Psoas muscle (tissue), 7 donors: ENCODE measurements at regions not wholly inside any gene's neighbourhood (a gene's known extent, or its start where the extent isn't known, plus 50 kb on each side); places are given as distances from the start of the nearest gene placed in this dataset.

Experiments
- ATAC-seq, 4 donors: fragments of 200-7000 bp; cut with Tn5 transposase; one replicate each; pipeline ENCODE4 v1.9.1; 2020; ENCODE audit warnings: moderate library complexity in 3 of 4, mild to moderate bottlenecking in 2 of 4
- DNase-seq, 2 donors: peaks; one replicate each; pipeline ENCODE4 v3.0.0-alpha.2; 2020
- H3K27ac ChIP-seq: fragments of 200-600 bp; one replicate; pipeline ENCODE4 v1.8.0; 2022
- H3K27me3 ChIP-seq, 3 donors: fragments of 200-600 bp in 1 of 3; one replicate each; pipeline versions ENCODE4 v1.6.1 to v1.8.0; 2013 to 2022; ENCODE audit warnings: low read length in 2 of 3, mild to moderate bottlenecking in 2 of 3, moderate library complexity in 1 of 3; ENCODE audit not compliant: insufficient read depth in 3 of 3
- H3K36me3 ChIP-seq, 2 donors: fragments of 200-600 bp in 1 of 2; one replicate each; pipeline versions ENCODE4 v1.6.1 to v1.8.0; 2013 to 2022; ENCODE audit warnings: low read depth in 1 of 2, mild to moderate bottlenecking in 1 of 2, moderate library complexity in 1 of 2; ENCODE audit not compliant: insufficient read depth in 1 of 2
- H3K4me1 ChIP-seq: fragments of 200-600 bp; one replicate; pipeline ENCODE4 v1.8.0; 2022
- H3K4me3 ChIP-seq: fragments of 200-600 bp; one replicate; pipeline ENCODE4 v1.8.0; 2022; ENCODE audit warnings: mild to moderate bottlenecking
- H3K9me3 ChIP-seq: fragments of 200-600 bp; one replicate; pipeline ENCODE4 v1.8.0; 2022
- WGBS, 3 donors: extraction: QIAGEN DNeasy Blood & Tissue Kit; methylation state at CpG; one replicate each; pipeline versions ENCODE4 v1.1.6 to v1.1.7; 2013; 5-methylcytosine and 5-hydroxymethylcytosine counted together
- intact Hi-C, 2 donors: fragments of 100-400 bp; cut with DNase I; formaldehyde crosslinking; loops; one replicate each; pipeline versions ENCODE4 v1.11.0 to v1.14.2; 2022
- TF ChIP-seq, protein P1 (sequence below): fragments of 200-600 bp; IDR thresholded peaks from one replicate; pipeline ENCODE4 v1.8.0; 2022; ENCODE audit warnings: antibody characterized with exemption
- donor health status: healthy with polysubstance abuse.
- donor health status: DM: no; HTN: no; CAD: no; lungs with moderate emphysema.
- donor health status: Bipolar disorder and iron deficiency.
- donor health status: healthy.
- donor health status: DM: yes; HTN: yes; CAD: no.
- donor health status: DM: no; HTN: no; CAD: no.
- donor health status: DM: yes; HTN: yes; CAD: no.

DNA sequence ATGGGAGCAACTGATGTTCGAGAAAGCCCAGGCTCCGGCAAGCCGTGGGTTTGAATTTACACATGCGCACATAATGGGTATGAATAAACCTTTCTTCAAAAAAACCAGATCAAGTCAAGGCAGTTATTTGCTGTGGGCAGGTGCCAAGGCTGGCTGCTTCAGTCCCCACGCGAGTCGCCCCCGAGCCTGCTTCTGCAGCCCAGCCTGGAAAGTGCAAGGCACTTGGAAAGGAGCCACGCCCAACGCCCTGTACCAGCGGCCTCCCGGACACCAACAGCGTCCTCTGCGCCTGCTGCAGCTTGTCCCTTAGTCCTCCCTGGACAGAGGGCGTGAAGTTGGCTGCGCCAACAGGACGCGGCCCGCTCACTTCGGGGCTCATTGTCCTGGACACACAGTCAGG is 68.9 kb downstream of the KLF15 start:
- ATAC-seq, result peak; percentile 65 to 84 (median 75)
- H3K27ac ChIP-seq, result peak overlapping the region; percentile 88
- DNase-seq, result peak; percentile 55 to 89

DNA sequence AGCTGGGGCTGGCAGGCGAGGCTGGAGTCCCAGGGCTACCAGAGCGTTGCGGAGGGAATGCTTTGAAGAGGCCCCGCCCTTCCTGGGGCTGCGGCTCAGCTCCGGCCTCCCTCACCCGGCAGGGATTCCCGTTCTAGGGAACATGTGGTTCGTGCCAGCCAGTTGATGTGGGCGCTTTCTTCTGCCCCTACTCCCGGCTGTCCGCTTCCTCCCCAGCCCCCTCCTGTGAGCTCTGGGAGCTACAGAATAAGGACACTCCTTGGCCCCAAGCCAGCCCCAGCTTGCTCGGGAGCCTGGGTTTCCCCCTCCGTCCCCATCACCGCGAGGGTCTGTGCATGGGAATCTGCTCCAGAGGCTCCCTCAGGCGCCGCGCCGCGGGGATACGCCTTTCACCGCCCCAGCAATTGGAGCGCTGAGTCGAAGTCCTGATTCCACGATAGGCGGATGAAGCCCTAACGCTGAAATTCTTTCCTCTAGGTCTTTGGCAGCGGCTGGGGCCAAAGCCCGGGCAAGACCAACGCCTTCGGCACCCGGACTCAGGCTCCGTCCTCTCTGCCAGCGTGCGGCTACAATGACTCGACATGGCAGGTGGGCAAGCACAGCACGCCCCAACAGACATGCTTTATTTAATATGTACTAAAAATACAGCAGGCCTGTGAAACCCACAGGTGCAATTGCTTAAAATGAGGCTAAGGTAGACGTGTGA is 69.5 kb downstream of the KLF15 start:
- H3K27ac ChIP-seq, result peak overlapping the region; percentile 88

More for the DNA sequence above, 68.9 kb downstream of the KLF15 start:
- TF ChIP-seq, protein P1, sequence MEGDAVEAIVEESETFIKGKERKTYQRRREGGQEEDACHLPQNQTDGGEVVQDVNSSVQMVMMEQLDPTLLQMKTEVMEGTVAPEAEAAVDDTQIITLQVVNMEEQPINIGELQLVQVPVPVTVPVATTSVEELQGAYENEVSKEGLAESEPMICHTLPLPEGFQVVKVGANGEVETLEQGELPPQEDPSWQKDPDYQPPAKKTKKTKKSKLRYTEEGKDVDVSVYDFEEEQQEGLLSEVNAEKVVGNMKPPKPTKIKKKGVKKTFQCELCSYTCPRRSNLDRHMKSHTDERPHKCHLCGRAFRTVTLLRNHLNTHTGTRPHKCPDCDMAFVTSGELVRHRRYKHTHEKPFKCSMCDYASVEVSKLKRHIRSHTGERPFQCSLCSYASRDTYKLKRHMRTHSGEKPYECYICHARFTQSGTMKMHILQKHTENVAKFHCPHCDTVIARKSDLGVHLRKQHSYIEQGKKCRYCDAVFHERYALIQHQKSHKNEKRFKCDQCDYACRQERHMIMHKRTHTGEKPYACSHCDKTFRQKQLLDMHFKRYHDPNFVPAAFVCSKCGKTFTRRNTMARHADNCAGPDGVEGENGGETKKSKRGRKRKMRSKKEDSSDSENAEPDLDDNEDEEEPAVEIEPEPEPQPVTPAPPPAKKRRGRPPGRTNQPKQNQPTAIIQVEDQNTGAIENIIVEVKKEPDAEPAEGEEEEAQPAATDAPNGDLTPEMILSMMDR, result no peak
- intact Hi-C loops, result loop anchor here in 1 of 2 donors (5.0 kb wide), 1 partner anchor 64 kb away; no protein-coding TSS in a partner anchor
- Histone ChIP-seq H3K27me3 (no peaks in the 10 kb centered on the region), H3K4me3 (peak overlapping the region; percentile 69), H3K4me1 (peaks cover 13% of the 10 kb centered on the region), H3K9me3 (no peaks in the 10 kb centered on the region), H3K36me3 (no peaks in the 10 kb centered on the region)
- 21 to 32% (median 21%) methylated on average over 20 of the region's 20 CpGs for WGBS, 3 donors

DNA sequence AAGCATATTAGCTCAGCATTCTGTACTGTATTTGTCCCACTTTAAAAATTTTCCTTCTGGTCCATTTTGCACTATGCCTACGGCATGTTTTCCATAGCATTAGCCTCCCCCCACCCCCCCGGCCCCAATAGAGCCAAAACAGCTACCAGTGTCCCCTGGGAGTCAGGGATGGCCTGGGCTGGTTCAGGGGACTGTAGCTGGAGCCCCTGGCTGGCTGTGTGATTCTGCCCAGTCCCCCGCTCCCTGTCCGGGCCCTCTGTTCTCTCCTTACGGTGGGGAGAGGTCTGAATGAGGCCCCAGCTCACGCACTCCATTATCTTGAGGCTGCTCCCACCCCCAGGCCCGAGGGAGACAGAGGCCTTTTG is 70.1 kb downstream of the KLF15 start:
- Histone ChIP-seq H3K36me3 (no peaks in the 10 kb centered on the region), H3K27me3 (no peaks in the 10 kb centered on the region), H3K4me3 (peak overlapping the region; percentile 69), H3K9me3 (no peaks in the 10 kb centered on the region), H3K4me1 (peaks cover 13% of the 10 kb centered on the region), H3K27ac (peak overlapping the region; percentile 88)
- DNase-seq (no peak), ATAC-seq (peak; percentile 18 to 24 (median 20))
- intact Hi-C loops, result loop anchor here (2.0 to 5.0 kb wide), 2 partner anchors 18 to 65 kb away; no protein-coding TSS in a partner anchor
- TF ChIP-seq, protein P1, result no peak
- 16 to 30% (median 21%) methylated on average over 7 of the region's 7 CpGs for WGBS, 3 donors

More for the DNA sequence above, 69.5 kb downstream of the KLF15 start:
- H3K4me1 ChIP-seq, result peaks cover 13% of the 10 kb centered on the region
- no peaks in the 10 kb centered on the region for H3K9me3 ChIP-seq
- H3K4me3 ChIP-seq, result peak overlapping the region; percentile 69
- no peaks in the 10 kb centered on the region for H3K27me3 ChIP-seq
- TF ChIP-seq, protein P1, result no peak
- intact Hi-C loops, result loop anchor here (2.0 to 5.0 kb wide), 2 partner anchors 19 to 65 kb away; no protein-coding TSS in a partner anchor
- 1% methylated on average over 38 to 39 of the region's 39 CpGs for WGBS, 3 donors
- H3K36me3 ChIP-seq, result no peaks in the 10 kb centered on the region
- ATAC-seq (peak; percentile 85 to 91 (median 88)), DNase-seq (peak; percentile 67 to 87)

DNA sequence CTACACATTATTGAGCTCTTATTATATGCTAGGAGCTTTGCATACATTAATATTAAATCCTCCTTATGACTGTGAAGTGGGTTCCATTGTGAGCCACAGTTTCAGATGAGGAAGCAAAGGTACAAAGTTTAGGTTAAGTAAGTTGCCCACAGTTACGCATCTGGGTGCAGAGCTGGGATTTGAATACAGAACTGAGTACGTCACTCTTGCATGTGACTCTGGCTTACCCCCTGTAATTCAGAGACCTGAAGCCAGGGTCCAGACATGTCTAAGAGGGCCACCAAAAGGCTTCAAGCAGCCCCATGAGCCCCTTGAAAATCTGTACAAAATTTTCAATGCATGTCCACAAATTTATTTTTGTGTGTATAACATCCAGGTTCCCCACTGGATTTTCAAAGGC is 71.8 kb downstream of the KLF15 start:
- Histone ChIP-seq H3K4me1 (peaks cover 13% of the 10 kb centered on the region), H3K4me3 (no peak overlapping the region), H3K27ac (no peak overlapping the region), H3K9me3 (no peaks in the 10 kb centered on the region), H3K27me3 (no peaks in the 10 kb centered on the region), H3K36me3 (no peaks in the 10 kb centered on the region)
- DNase-seq (no peak), ATAC-seq (no peak)
- WGBS, 3 donors, result 99 to 100% (median 100%) methylated on average over 2 of the region's 2 CpGs
- TF ChIP-seq, protein P1, result no peak
- intact Hi-C loops, result loop anchor here in 1 of 2 donors (5.0 kb wide), 1 partner anchor 67 kb away; no protein-coding TSS in a partner anchor
